ENCODE measurements at regions not wholly inside any gene's neighbourhood (a gene's known extent, or its start where the extent isn't known, plus 50 kb on each side); places are given as distances from the start of the nearest gene placed in this dataset.

DNA sequence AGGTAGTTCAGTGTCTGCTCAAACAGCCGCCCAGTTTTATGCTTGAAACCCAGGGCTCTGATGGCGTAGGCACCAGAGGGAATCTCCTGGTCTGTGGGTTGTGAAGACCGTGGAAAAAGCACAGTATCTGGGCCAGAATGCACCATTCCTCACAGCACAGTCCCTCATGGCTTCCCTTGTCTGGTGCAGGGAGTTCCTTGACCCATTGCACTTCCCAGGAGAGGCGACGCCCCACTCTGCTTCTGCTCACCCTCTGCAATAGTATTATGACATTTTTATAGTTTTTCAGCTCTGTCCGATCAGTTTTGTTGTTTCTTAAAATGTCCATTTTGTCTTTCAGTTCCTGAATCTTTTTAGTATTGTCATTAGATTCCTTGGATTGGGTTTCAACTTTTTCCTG is 343.5 kb downstream of the EDEM1 start:
- no peak for DNase-seq (ENCODE audit: low read depth)
- H3K4me3 ChIP-seq (ENCODE audit: low read length) = no peak overlapping the region
- TF ChIP-seq, protein P1, sequence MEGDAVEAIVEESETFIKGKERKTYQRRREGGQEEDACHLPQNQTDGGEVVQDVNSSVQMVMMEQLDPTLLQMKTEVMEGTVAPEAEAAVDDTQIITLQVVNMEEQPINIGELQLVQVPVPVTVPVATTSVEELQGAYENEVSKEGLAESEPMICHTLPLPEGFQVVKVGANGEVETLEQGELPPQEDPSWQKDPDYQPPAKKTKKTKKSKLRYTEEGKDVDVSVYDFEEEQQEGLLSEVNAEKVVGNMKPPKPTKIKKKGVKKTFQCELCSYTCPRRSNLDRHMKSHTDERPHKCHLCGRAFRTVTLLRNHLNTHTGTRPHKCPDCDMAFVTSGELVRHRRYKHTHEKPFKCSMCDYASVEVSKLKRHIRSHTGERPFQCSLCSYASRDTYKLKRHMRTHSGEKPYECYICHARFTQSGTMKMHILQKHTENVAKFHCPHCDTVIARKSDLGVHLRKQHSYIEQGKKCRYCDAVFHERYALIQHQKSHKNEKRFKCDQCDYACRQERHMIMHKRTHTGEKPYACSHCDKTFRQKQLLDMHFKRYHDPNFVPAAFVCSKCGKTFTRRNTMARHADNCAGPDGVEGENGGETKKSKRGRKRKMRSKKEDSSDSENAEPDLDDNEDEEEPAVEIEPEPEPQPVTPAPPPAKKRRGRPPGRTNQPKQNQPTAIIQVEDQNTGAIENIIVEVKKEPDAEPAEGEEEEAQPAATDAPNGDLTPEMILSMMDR (conservative IDR thresholded peaks at IDR 0.05; ENCODE audit: low read length) = no peak

DNA sequence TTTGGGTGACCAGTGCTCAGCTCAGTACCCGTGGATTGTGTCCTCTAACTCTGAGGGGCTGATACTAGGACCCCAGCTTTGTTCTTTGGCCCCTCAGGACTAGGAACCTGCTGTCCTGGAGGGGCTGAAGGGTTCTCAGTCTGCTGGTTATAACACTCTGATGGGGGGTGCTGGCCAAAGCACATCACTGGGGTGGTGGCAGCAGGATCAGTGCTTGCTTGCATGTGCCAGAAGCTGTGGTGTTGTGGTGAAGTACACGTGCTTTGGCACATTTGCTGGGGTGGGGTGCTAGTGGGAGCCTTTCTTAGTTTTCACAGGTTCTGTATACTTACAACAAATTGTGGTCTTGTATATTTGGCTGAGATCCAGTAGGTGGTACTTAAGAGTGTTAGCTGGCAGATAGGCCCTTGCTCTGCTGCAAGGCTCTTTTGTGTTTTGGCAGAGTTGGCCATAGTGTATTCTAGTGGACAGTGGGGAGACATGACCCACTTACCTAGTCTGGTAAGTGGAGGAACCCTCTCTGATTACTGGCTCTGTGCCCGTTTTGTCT is 344.3 kb downstream of the EDEM1 start:
- TF ChIP-seq, protein P1 (conservative IDR thresholded peaks at IDR 0.05; ENCODE audit: low read length) = no peak
- no peak overlapping the region for H3K4me3 ChIP-seq (ENCODE audit: low read length)
- no peak for DNase-seq (ENCODE audit: low read depth)

DNA sequence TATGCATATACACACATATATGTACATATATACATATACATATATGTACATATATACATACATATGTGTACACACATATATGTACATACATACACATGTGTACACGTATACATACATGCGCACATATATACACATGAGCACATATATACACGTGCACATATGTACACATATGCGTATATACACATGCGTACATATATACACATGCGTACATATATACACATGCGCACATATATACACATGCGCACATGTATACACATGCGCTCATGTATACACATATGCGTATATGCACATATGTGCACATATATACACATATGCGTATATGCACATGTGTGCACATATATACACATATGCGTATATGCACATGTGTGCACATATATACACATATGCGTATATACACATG is 353.0 kb downstream of the EDEM1 start:
- TF ChIP-seq, protein P1 (conservative IDR thresholded peaks at IDR 0.05; ENCODE audit: low read length) = no peak
- no peak overlapping the region for H3K4me3 ChIP-seq (ENCODE audit: low read length)
- DNase-seq (ENCODE audit: low read depth) = no peak

DNA sequence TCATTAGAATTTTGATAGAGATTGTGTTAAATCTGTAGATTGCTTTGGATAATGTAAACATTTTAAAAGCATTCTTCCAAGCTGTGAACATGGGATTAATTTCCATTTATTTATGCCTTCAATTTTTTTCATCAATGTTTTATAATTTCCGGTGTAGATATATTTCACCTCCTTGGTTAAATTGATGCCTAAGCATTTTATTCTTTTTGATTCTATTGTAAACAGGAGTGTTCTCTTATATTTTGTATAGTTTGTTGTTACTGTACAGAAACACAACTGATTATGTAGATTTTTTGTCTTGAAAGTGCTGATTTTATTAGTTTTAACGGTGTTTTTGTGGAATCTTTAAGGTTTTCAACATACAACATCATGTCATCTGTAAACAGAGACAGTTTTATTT is 355.0 kb downstream of the EDEM1 start:
- no peak for DNase-seq (ENCODE audit: low read depth)
- TF ChIP-seq, protein P1 (conservative IDR thresholded peaks at IDR 0.05; ENCODE audit: low read length) = no peak

DNA sequence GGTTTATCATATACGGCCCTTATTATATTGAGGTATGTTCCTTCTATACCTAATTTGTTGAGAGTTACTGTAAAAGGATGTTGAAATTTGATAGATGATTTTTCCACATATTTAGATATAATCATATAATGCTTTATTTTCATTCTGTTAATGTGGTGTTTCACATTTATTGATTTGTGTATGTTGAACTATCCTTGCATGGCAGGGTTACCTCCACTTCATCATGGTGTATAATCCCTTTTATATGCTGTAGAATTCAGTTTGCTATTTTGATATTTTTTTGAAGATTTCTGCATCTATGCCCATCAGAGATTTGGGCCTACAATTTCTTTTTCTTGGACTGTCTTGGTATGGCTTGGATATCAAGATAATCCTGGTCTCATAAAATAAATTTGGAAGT is 355.5 kb downstream of the EDEM1 start:
- TF ChIP-seq, protein P1 (conservative IDR thresholded peaks at IDR 0.05; ENCODE audit: low read length) = no peak
- no peak overlapping the region for H3K4me3 ChIP-seq (ENCODE audit: low read length)
- no peak for DNase-seq (ENCODE audit: low read depth)

More for the DNA sequence above, 355.0 kb downstream of the EDEM1 start:
- H3K4me3 ChIP-seq (ENCODE audit: low read length) = no peak overlapping the region

DNA sequence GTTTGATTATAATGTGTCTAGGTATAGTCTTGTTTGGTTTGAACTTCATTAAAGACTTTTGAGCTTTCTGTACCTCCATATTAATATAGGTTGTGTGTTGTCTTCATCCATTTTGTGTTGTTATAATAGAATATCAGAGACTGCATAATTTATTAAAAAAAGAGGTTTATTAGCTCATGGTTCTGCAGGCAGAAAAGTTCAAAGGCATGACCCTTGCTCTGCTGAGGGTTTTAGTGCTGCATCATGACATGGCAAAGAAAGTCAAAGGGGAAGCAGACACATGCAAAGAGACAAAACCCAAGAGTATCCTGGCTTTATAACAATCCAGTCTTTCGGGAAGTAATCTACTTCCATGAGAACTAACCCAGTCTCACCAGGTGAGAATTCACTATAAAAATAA is 358.2 kb downstream of the EDEM1 start:
- no peak for DNase-seq (ENCODE audit: low read depth)
- TF ChIP-seq, protein P1 (conservative IDR thresholded peaks at IDR 0.05; ENCODE audit: low read length) = no peak
- H3K4me3 ChIP-seq (ENCODE audit: low read length) = no peak overlapping the region

DNA sequence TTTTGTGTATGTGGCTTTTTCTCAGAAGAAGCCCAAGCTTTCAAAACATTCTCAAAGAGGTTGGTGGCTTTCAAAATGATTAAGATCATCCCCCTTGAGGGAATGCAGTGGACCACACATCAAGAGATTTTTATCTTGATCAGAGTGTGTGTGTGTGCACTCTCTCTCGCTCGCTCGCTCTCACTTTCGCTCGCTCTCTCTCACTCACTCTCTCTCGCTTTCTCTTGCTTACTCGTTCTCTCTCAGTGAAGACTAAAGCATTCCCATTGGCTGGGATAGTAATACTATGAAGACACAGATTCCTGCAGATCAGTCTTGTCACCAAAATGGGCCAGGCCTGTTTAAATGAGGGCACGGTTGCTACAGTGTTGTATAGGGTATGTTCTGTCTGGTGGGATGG is 365.7 kb downstream of the EDEM1 start:
- TF ChIP-seq, protein P1 (conservative IDR thresholded peaks at IDR 0.05; ENCODE audit: low read length) = no peak
- no peak overlapping the region for H3K4me3 ChIP-seq (ENCODE audit: low read length)
- no peak for DNase-seq (ENCODE audit: low read depth)

Data from AG10803 (cell line).